GM21737 (cell line): ENCODE measurements at regions not wholly inside any gene's neighbourhood (a gene's known extent, or its start where the extent isn't known, plus 50 kb on each side); places are given as distances from the start of the nearest gene placed in this dataset.

Experiments
- ATAC-seq: cut with Tn5 transposase; IDR thresholded peaks from one replicate; pipeline ENCODE4 v1.9.1; 2021; ENCODE audit warnings: mild to moderate bottlenecking, moderate library complexity; ENCODE audit not compliant: unreplicated experiment

- no peak for ATAC-seq
These were observed 374.9 kb downstream of the GJA1 start for GRCh38 chr6:121810158-121811032.

- ATAC-seq: no peak
These were observed 375.7 kb downstream of the GJA1 start for GRCh38 chr6:121811106-121811505.

GRCh38 chr6:121816361-121816760 is 380.9 kb downstream of the GJA1 start:
- ATAC-seq: no peak

GRCh38 chr6:121816906-121817540 is 381.6 kb downstream of the GJA1 start:
- no peak for ATAC-seq

- no peak for ATAC-seq
These were observed 388.0 kb downstream of the GJA1 start for GRCh38 chr6:121823437-121823851.

- no peak for ATAC-seq
These were observed 390.8 kb downstream of the GJA1 start for GRCh38 chr6:121826156-121826810.

- ATAC-seq: no peak
These were observed 392.9 kb downstream of the GJA1 start for GRCh38 chr6:121828146-121828886.

GRCh38 chr6:121830736-121831135 is 395.3 kb downstream of the GJA1 start:
- ATAC-seq: no peak

GRCh38 chr6:121835662-121836061 is 400.2 kb downstream of the GJA1 start:
- ATAC-seq: no peak

GRCh38 chr6:121837545-121838229 is 402.2 kb downstream of the GJA1 start:
- no peak for ATAC-seq

GRCh38 chr6:121838842-121839241 is 403.4 kb downstream of the GJA1 start:
- no peak for ATAC-seq

- ATAC-seq: no peak
These were observed 404.4 kb downstream of the GJA1 start for GRCh38 chr6:121839896-121840295.

GRCh38 chr6:121844898-121845297 is 409.5 kb downstream of the GJA1 start:
- ATAC-seq: no peak

- ATAC-seq: no peak
These were observed 412.5 kb downstream of the GJA1 start for GRCh38 chr6:121847806-121848522.

GRCh38 chr6:121848523-121849255 is 413.2 kb downstream of the GJA1 start:
- ATAC-seq: no peak

- ATAC-seq: peak; percentile 82
These were observed 414.0 kb downstream of the GJA1 start for GRCh38 chr6:121849477-121849876.

- ATAC-seq: no peak
These were observed 415.6 kb downstream of the GJA1 start for GRCh38 chr6:121851056-121851455.

- ATAC-seq: no peak
These were observed 418.2 kb downstream of the GJA1 start for GRCh38 chr6:121853686-121854085.

GRCh38 chr6:121855521-121855920 is 420.1 kb downstream of the GJA1 start:
- no peak for ATAC-seq
